K562 (cell line): ENCODE measurements at regions not wholly inside any gene's neighbourhood (a gene's known extent, or its start where the extent isn't known, plus 50 kb on each side); places are given as distances from the start of the nearest gene placed in this dataset.

Experiments used
- CHD4 ChIP-seq: fragments of 200-600 bp; sonication (generic); IDR thresholded peaks from 3 replicates; pipeline ENCODE4 v1.6.1; 2012; ENCODE audit warnings: low read depth, mild to moderate bottlenecking, mixed read lengths, low read length, inconsistent platforms; ENCODE audit not compliant: insufficient read depth, insufficient replicate concordance, poor library complexity, severe bottlenecking
- GATA2 ChIP-seq: sonication (generic); formaldehyde crosslinking; IDR thresholded peaks from 2 replicates; pipeline ENCODE4 v1.4.0; 2020; ENCODE audit warnings: mild to moderate bottlenecking, missing genetic modification reagents
- KLF13 ChIP-seq: fragments of 450-650 bp; IDR thresholded peaks from 2 replicates; pipeline ENCODE4 v1.6.1; 2016; ENCODE audit warnings: missing genetic modification characterization, low read depth, mild to moderate bottlenecking, missing compliant biosample characterization, moderate library complexity, borderline replicate concordance
- POLR2A ChIP-seq: fragments of 450-650 bp; conservative IDR thresholded peaks from 2 replicates; pipeline ENCODE4 v1.6.1; 2016
- RFX1 ChIP-seq: fragments of 450-650 bp; IDR thresholded peaks from 2 replicates; pipeline ENCODE4 v1.6.1; 2016; ENCODE audit warnings: mild to moderate bottlenecking, moderate library complexity
- TBP ChIP-seq: optimal IDR thresholded peaks from 2 replicates; pipeline ENCODE3; 2011; ENCODE audit warnings: low read depth, low read length, improper control_type of control experiment
- THAP12 ChIP-seq: fragments of 250-450 bp; sonication (Bioruptor Pico); IDR thresholded peaks from 2 replicates; pipeline ENCODE4 v1.9.0; 2021; ENCODE audit warnings: mild to moderate bottlenecking, inconsistent platforms
- XRCC5 ChIP-seq: fragments of 200-400 bp; formaldehyde crosslinking; IDR thresholded peaks from 2 replicates; pipeline ENCODE4 v1.6.1; 2017; ENCODE audit warnings: low read depth, mild to moderate bottlenecking, low read length

- TF ChIP-seq CHD4, result no peak
- TF ChIP-seq GATA2, result no peak
- TF ChIP-seq XRCC5, result no peak
- no peak for TF ChIP-seq THAP12 (CRISPR knock-in tag)
- TF ChIP-seq TBP, result no peak
- no peak for TF ChIP-seq RFX1
- TF ChIP-seq KLF13 (tag), result no peak
- TF ChIP-seq POLR2A, result no peak
Measured at GRCh38 chr22:27315833-27316232, 485.7 kb downstream of the MN1 start.
